IMR-90 (cell line): ENCODE measurements at regions not wholly inside any gene's neighbourhood (a gene's known extent, or its start where the extent isn't known, plus 50 kb on each side); places are given as distances from the start of the nearest gene placed in this dataset.

ENCODE experiments used
- ATAC-seq: fragments of 200-7000 bp; cut with Tn5 transposase; 2 replicates; pipeline ENCODE4 v1.9.1; 2020; ENCODE audit warnings: low read depth, mild to moderate bottlenecking, moderate library complexity
- BruUV-seq: library from RNA; stranded (reverse); fragments of 400-500 nt; replicated peaks from 2 replicates; lab custom pipeline; 2021; lab: Mats Ljungman, UMichigan
- CTCF ChIA-PET: fragments of 300-600 bp; formaldehyde crosslinking; extraction: SDS; loops from one replicate; lab custom pipeline; 2021; ENCODE audit warnings: antibody characterized with exemption; lab: Yijun Ruan, JAX
- POLR2A ChIA-PET: fragments of 300-600 bp; sonication (Branson Sonifier 250); formaldehyde crosslinking; loops from one replicate; lab custom pipeline; 2022; ENCODE audit warnings: antibody characterized with exemption; ENCODE audit not compliant: unreplicated experiment; lab: Charles Lee
- DNase-seq: peaks from one replicate; pipeline ENCODE4 v3.0.0; 2013
- H2AFZ ChIP-seq: replicated peaks from 2 replicates; pipeline ENCODE3; 2013; ENCODE audit warnings: low read length, mild to moderate bottlenecking; ENCODE audit not compliant: poor library complexity
- H2AK5ac ChIP-seq: 2 replicates; pipeline ENCODE4 v1.6.1; 2013; ENCODE audit warnings: low read depth, low read length, inconsistent platforms
- H2AK9ac ChIP-seq: replicated peaks from 2 replicates; pipeline ENCODE3; 2013; ENCODE audit warnings: mild to moderate bottlenecking, low read depth, low read length, moderate library complexity; ENCODE audit not compliant: poor library complexity
- H2BK120ac ChIP-seq: 2 replicates; pipeline ENCODE4 v1.6.1; 2013; ENCODE audit warnings: low read depth, low read length, inconsistent platforms
- H2BK15ac ChIP-seq: 3 replicates; pipeline ENCODE4 v1.6.1; 2013; ENCODE audit warnings: low read depth, low read length, inconsistent platforms
- H2BK20ac ChIP-seq: 2 replicates; pipeline ENCODE4 v1.6.1; 2013; ENCODE audit warnings: low read depth, mild to moderate bottlenecking, inconsistent platforms, low read length, moderate library complexity
- H2BK5ac ChIP-seq: 2 replicates; pipeline ENCODE4 v1.6.1; 2013; ENCODE audit warnings: mild to moderate bottlenecking, low read depth, low read length, inconsistent platforms; ENCODE audit not compliant: poor library complexity, severe bottlenecking
- H3K14ac ChIP-seq: replicated peaks from 2 replicates; pipeline ENCODE4 v1.6.1; 2013; ENCODE audit warnings: low read depth, low read length, inconsistent platforms
- H3K18ac ChIP-seq: 2 replicates; pipeline ENCODE4 v1.6.1; 2013; ENCODE audit warnings: low read depth, low read length, control low read depth
- H3K23ac ChIP-seq: 2 replicates; pipeline ENCODE4 v1.6.1; 2013; ENCODE audit warnings: low read depth, low read length, inconsistent platforms
- H3K27ac ChIP-seq: 2 replicates; pipeline ENCODE4 v1.5.1; 2013; ENCODE audit warnings: mild to moderate bottlenecking, control low read depth, low read length; ENCODE audit not compliant: insufficient read depth
- H3K27me3 ChIP-seq: 2 replicates; pipeline ENCODE4 v1.6.1; 2013; ENCODE audit warnings: low read length; ENCODE audit not compliant: control insufficient read depth, insufficient read depth
- H3K36me3 ChIP-seq: 2 replicates; pipeline ENCODE4 v1.6.1; 2013; ENCODE audit warnings: low read length, mixed read lengths; ENCODE audit not compliant: control insufficient read depth, insufficient read depth
- H3K4ac ChIP-seq: 2 replicates; pipeline ENCODE4 v1.6.1; 2013; ENCODE audit warnings: low read depth, low read length, inconsistent platforms
- H3K4me1 ChIP-seq: 2 replicates; pipeline ENCODE4 v1.6.1; 2013; ENCODE audit warnings: low read length, mixed read lengths; ENCODE audit not compliant: control insufficient read depth, insufficient read depth
- H3K4me2 ChIP-seq: 2 replicates; pipeline ENCODE4 v1.6.1; 2013; ENCODE audit warnings: low read depth, mild to moderate bottlenecking, control low read depth, low read length, moderate library complexity
- H3K4me3 ChIP-seq: 2 replicates; pipeline ENCODE4 v1.5.1; 2013; ENCODE audit warnings: low read depth, mild to moderate bottlenecking, control low read depth, low read length, moderate library complexity; ENCODE audit not compliant: insufficient read depth
- H3K56ac ChIP-seq: 2 replicates; pipeline ENCODE4 v1.6.1; 2013; ENCODE audit warnings: low read length, inconsistent platforms; ENCODE audit not compliant: insufficient read depth; ENCODE audit errors: extremely low read depth
- H3K79me1 ChIP-seq, 2 experiments: 2 replicates each; pipeline ENCODE4 v1.6.1; 2013; ENCODE audit warnings: low read length in 2 of 2, inconsistent platforms in 1 of 2, low read depth in 1 of 2
- H3K9ac ChIP-seq: 2 replicates; pipeline ENCODE4 v1.6.1; 2013; ENCODE audit warnings: low read depth, low read length, control low read depth
- H3K9me1 ChIP-seq: 2 replicates; pipeline ENCODE4 v1.6.1; 2013; ENCODE audit warnings: low read length, inconsistent platforms; ENCODE audit not compliant: insufficient read depth
- H3K9me3 ChIP-seq: 2 replicates; pipeline ENCODE4 v1.6.1; 2013; ENCODE audit warnings: low read length; ENCODE audit not compliant: control insufficient read depth, insufficient read depth
- H4K20me1 ChIP-seq: 2 replicates; pipeline ENCODE4 v1.6.1; 2013; ENCODE audit warnings: low read length, inconsistent platforms; ENCODE audit not compliant: insufficient read depth
- H4K5ac ChIP-seq: 2 replicates; pipeline ENCODE4 v1.6.1; 2013; ENCODE audit warnings: mild to moderate bottlenecking, low read depth, low read length, control low read depth
- H4K8ac ChIP-seq, 2 experiments: 2 replicates each; pipeline ENCODE4 v1.6.1; 2013; ENCODE audit warnings: low read depth in 2 of 2, low read length in 2 of 2, control low read depth in 1 of 2, inconsistent platforms in 1 of 2
- H4K91ac ChIP-seq: 2 replicates; pipeline ENCODE4 v1.6.1; 2013; ENCODE audit warnings: low read depth, low read length, inconsistent platforms; ENCODE audit not compliant: insufficient read depth
- BHLHE40 ChIP-seq: fragments of 150-350 bp; IDR thresholded peaks from 2 replicates; pipeline ENCODE4 v1.6.1; 2016; ENCODE audit warnings: mild to moderate bottlenecking, low read depth, low read length
- CEBPB ChIP-seq: IDR thresholded peaks from 2 replicates; pipeline ENCODE4 v1.6.1; 2012; ENCODE audit warnings: low read depth, low read length, improper control_type of control experiment
- CHD1 ChIP-seq: IDR thresholded peaks from 2 replicates; pipeline ENCODE4 v1.6.1; 2012; ENCODE audit warnings: low read depth, low read length, improper control_type of control experiment
- CTCF ChIP-seq: conservative IDR thresholded peaks from 2 replicates; pipeline ENCODE4 v1.5.1; 2012; ENCODE audit warnings: mild to moderate bottlenecking, low read depth, low read length, improper control_type of control experiment
- ELK1 ChIP-seq: fragments of 150-350 bp; IDR thresholded peaks from 2 replicates; pipeline ENCODE4 v1.6.1; 2016; ENCODE audit warnings: low read depth, mild to moderate bottlenecking, low read length, moderate library complexity, borderline replicate concordance
- FOS ChIP-seq: fragments of 150-350 bp; IDR thresholded peaks from 2 replicates; pipeline ENCODE4 v1.6.1; 2016; ENCODE audit warnings: low read depth, low read length
- MAFK ChIP-seq: IDR thresholded peaks from 2 replicates; pipeline ENCODE4 v1.6.1; 2012; ENCODE audit warnings: low read depth, low read length, improper control_type of control experiment
- MAZ ChIP-seq: IDR thresholded peaks from 2 replicates; pipeline ENCODE4 v1.6.1; 2012; ENCODE audit warnings: low read depth, mild to moderate bottlenecking, low read length, improper control_type of control experiment, moderate library complexity, borderline replicate concordance
- MXI1 ChIP-seq: IDR thresholded peaks from 2 replicates; pipeline ENCODE4 v1.6.1; 2012; ENCODE audit warnings: low read depth, mild to moderate bottlenecking, low read length, moderate library complexity, borderline replicate concordance
- NFE2L2 ChIP-seq: fragments of 150-350 bp; IDR thresholded peaks from 2 replicates; pipeline ENCODE4 v1.6.1; 2016; ENCODE audit warnings: low read depth, mild to moderate bottlenecking, low read length
- POLR2A ChIP-seq: IDR thresholded peaks from 2 replicates; pipeline ENCODE4 v1.6.1; 2012; ENCODE audit warnings: mild to moderate bottlenecking, low read depth, low read length
- RAD21 ChIP-seq: IDR thresholded peaks from 2 replicates; pipeline ENCODE4 v1.6.1; 2012; ENCODE audit warnings: low read length, improper control_type of control experiment
- RCOR1 ChIP-seq: IDR thresholded peaks from 2 replicates; pipeline ENCODE4 v1.6.1; 2012; ENCODE audit warnings: mild to moderate bottlenecking, low read length, improper control_type of control experiment; ENCODE audit not compliant: insufficient replicate concordance
- RFX5 ChIP-seq: IDR thresholded peaks from 2 replicates; pipeline ENCODE4 v1.8.0; 2012; ENCODE audit warnings: low read depth, mild to moderate bottlenecking, low read length, moderate library complexity
- SMC3 ChIP-seq: fragments of 150-350 bp; IDR thresholded peaks from 2 replicates; pipeline ENCODE4 v1.6.1; 2016; ENCODE audit warnings: low read depth, mild to moderate bottlenecking, antibody characterized with exemption, low read length, moderate library complexity
- USF2 ChIP-seq: fragments of 150-350 bp; IDR thresholded peaks from 2 replicates; pipeline ENCODE4 v1.6.1; 2017; ENCODE audit warnings: mild to moderate bottlenecking, antibody characterized with exemption, low read length, low read depth
- WGBS, 2 experiments: methylation state at CpG; one replicate each; pipeline versions ENCODE4 v1.1.5 to v1.1.7; 2013; ENCODE audit warnings: missing lambda C conversion rate in 2 of 2; ENCODE audit not compliant: insufficient read length in 1 of 2; ENCODE audit errors: extremely low coverage in 2 of 2; 5-methylcytosine and 5-hydroxymethylcytosine counted together
- dilution Hi-C: fragments of 300-500 bp; cut with HindIII; formaldehyde crosslinking; loops from one replicate; pipeline ENCODE4 v1.14.3; 2018; ENCODE audit warnings: low sequenced_read_pairs; ENCODE audit not compliant: unreplicated experiment
- in situ Hi-C: fragments of 300-500 bp; cut with MboI; formaldehyde crosslinking; loops from 3 replicates; pipeline ENCODE4 v1.14.3; 2019; ENCODE audit warnings: low sequenced_read_pairs, inconsistent platforms, mixed read lengths
- intact Hi-C: fragments of 100-400 bp; cut with micrococcal nuclease; formaldehyde crosslinking; loops from 2 replicates; pipeline ENCODE4 v1.10.0; 2022

- WGBS, 2 experiments = no CpG with 5 or more reads among the region's 5 CpGs
These were observed 122.9 kb upstream of the PCED1B start for GRCh38 chr12:46956451-46957035.

More at GRCh38 chr12:46956451-46957035, 122.9 kb upstream of the PCED1B start:
- peaks cover 13% of the 10 kb centered on the region for H3K9me1 ChIP-seq
- H4K8ac ChIP-seq = peak overlapping the region in 1 of 2 experiments; percentile 32; a peak in 2 of 4 replicates
- TF ChIP-seq MXI1 = no peak
- TF ChIP-seq RCOR1 = no peak
- no peak for TF ChIP-seq NFE2L2
- TF ChIP-seq BHLHE40 = no peak
- TF ChIP-seq RFX5 = no peak
- no peak for TF ChIP-seq CTCF
- no peak for TF ChIP-seq MAZ
- no peak for TF ChIP-seq CEBPB
- TF ChIP-seq CHD1 = no peak
- TF ChIP-seq RAD21 = no peak
- TF ChIP-seq FOS = no peak
- TF ChIP-seq POLR2A = no peak
- TF ChIP-seq MAFK = no peak
- no peak for TF ChIP-seq ELK1
- no peak for TF ChIP-seq USF2
- TF ChIP-seq SMC3 = no peak
- no peaks in the 10 kb centered on the region for H3K36me3 ChIP-seq
- peak overlapping the region; percentile 44; the same call in 1 of the 2 replicates for H3K14ac ChIP-seq
- H4K5ac ChIP-seq = no peak overlapping the region
- H3K9ac ChIP-seq = no peak overlapping the region
- peak overlapping the region; percentile 75 for H2AK5ac ChIP-seq
- H4K20me1 ChIP-seq = no peaks in the 10 kb centered on the region
- H3K4me2 ChIP-seq = no peak overlapping the region
- ChIA-PET CTCF (interaction anchor here (0.6 kb wide), 4 partner anchors 14 to 461 kb away, joined by 3 to 6 read pairs (median 4); no protein-coding TSS in a partner anchor), POLR2A (no interaction called here)
- dilution Hi-C loops (no loop called here), in situ Hi-C loops (no loop called here), intact Hi-C loops (no loop called here)
- peaks cover 5% of the 10 kb centered on the region for H3K4me1 ChIP-seq
- H2BK20ac ChIP-seq = peak overlapping the region; percentile 39; the same call in 1 of the 2 replicates
- H4K91ac ChIP-seq = 0 out of 2 replicates have a peak overlapping the region, but pooled peaks have one; percentile 9
- DNase-seq = no peak
- H3K4me3 ChIP-seq = no peak overlapping the region
- no peak overlapping the region for H2BK5ac ChIP-seq
- H3K56ac ChIP-seq = no peak overlapping the region
- ATAC-seq = no peak
- H2AFZ ChIP-seq = no peak overlapping the region
- peak overlapping the region; percentile 36 for H3K4ac ChIP-seq
- H3K27ac ChIP-seq = no peak overlapping the region
- no TSS peak for BruUV-seq
- H3K18ac ChIP-seq = no peak overlapping the region
- H3K9me3 ChIP-seq = no peaks in the 10 kb centered on the region
- H3K23ac ChIP-seq = 0 out of 2 replicates have a peak overlapping the region, but pooled peaks have one; percentile 59
- no peaks in the 10 kb centered on the region for H3K27me3 ChIP-seq
- H2BK120ac ChIP-seq = peak overlapping the region; percentile 59
- H2BK15ac ChIP-seq = peak overlapping the region; percentile 61; the same call in 1 of the 3 replicates
- no peaks in the 10 kb centered on the region for H3K79me1 ChIP-seq
- H2AK9ac ChIP-seq = no peak overlapping the region
